DMS79 treated with DMSO at 0.1 percent for 48 hours (cell line): ENCODE measurements at regions not wholly inside any gene's neighbourhood (a gene's known extent, or its start where the extent isn't known, plus 50 kb on each side); places are given as distances from the start of the nearest gene placed in this dataset.

ENCODE experiments used
- DNase-seq: peaks from one replicate; lab custom pipeline; 2025; lab: John Stamatoyannopoulos, UW

DNA sequence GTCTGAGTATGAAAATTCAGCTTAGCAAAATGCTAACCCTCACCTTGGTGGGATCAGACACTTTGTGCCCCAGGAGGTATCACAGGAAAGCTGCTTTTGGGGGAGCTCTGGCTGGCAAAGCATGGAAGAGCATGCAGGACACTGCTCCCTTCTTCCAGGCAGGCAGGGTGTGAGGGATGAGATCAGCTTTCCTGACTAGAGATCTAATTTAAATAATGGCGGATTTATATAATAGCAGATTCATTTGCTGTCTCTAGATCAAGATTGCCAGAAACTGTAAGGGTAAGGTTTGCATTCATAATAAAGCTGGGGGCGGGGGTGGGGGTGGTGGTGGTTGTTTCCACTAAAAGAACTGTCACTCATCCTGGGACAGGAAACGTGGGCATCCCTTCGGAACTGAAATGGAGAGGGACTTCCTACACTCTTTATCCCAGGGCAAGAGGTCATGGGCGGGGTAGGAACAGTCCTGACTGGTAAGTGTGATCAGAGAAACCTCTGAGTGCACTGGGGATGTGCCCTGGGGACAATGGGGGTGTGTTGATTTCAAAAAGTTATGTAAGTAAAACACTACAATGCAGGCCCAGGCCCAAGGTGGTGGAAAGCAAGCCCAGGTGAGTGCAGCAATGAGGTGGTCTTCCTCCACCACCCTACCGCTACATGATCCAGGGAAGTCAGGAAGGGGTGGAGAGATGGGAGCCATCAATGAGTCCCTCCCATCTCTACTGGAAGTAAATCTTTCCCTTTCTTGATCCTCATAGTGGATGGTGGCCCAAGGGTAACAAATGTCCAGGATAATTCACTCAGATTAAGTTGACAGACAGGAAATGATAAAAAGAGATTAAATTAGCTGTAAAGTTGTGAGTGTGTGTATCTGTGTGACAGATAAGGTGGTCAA is 171.4 kb upstream of the SERPINE2 start:
- no peak for DNase-seq

DNA sequence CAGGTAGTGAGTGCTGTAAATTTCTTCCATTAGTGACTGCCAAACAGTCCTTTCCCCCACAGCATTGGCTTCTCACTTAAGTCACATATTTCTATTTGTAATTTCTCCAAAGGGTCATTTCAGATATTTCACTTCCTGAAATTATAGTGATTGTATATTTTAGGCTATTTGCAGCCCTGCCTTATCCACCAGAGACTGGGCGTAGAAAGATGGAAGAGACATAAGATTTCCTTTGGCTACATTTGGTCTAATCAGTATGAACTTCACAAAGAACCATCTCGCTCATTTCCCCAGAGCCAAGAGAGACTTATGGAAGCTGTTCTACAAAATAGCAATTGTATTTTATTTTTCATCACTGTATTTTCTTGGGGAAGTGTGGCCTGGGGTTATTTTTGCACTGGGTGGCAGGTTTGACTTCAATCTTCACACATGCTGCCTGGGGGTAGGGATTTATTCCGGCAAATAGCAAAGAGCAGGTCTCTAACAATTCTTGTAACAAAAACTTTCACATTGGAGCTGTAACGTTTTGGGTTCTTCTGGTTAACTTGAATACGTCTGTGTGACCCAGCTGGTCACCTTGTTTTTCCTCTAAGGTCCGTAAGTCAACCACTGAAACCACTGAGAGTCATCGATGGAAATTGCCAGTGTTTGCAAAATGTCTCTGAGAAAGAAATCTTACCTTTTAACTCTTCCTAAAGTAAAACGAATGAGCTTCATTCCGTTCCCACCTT is 170.6 kb upstream of the SERPINE2 start:
- DNase-seq = no peak

DNA sequence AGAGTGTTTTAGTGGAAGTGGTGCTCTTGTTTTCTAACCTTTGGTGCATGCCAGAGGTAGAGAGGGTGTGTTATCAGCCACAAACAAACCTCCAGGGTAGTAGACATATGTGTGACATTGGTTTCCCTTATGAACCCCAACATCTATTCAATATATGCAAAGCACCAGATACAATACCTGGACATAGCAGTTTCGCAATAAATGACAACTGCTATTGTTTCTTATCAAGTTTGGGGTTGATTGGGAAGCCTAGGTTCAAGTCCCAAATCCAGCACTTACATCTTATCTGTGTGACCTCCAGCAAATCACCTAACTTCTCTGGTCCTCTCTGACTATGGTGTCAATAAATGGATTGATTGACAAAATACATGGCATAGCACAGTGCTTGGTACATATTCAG is 169.4 kb upstream of the SERPINE2 start:
- DNase-seq = no peak

DNA sequence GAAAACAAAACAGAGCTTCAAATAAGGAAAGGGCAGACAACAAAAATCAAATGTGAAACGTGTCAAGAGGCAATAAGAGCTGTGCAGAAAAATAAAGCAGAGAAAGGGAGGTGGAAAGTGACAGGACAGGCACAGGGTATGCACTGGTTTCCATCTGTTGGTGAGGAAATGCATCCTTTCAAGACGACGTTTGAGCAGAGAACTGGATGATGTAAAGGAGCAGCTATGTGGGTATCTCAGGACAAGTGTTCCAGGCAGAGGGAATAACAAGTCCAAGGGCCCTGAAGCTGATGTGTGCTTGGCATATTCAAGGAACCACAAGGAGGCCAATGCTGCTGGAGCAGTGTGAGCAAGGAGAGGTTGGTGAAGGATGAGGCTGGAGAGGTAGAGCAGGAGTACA is 168.9 kb upstream of the SERPINE2 start:
- no peak for DNase-seq

DNA sequence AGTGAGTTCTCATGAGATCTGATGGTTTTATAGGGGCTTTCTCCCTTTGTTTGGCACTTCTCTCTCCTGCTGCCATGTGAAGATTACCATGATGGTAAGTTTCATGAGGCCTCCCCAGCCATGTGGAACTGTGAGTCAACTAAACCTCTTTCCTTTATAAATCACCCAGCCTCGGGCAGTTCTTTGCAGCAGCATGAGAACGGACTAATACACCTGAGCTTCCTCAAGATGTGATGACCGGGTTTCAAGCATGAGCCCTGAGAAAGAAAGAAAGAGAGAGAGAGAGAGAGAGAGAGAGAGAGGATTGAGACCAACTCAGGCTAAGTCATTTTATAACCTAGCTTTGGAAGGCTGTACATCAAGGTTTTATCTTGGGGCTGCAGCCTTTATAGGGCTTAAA is 167.7 kb upstream of the SERPINE2 start:
- no peak for DNase-seq

DNA sequence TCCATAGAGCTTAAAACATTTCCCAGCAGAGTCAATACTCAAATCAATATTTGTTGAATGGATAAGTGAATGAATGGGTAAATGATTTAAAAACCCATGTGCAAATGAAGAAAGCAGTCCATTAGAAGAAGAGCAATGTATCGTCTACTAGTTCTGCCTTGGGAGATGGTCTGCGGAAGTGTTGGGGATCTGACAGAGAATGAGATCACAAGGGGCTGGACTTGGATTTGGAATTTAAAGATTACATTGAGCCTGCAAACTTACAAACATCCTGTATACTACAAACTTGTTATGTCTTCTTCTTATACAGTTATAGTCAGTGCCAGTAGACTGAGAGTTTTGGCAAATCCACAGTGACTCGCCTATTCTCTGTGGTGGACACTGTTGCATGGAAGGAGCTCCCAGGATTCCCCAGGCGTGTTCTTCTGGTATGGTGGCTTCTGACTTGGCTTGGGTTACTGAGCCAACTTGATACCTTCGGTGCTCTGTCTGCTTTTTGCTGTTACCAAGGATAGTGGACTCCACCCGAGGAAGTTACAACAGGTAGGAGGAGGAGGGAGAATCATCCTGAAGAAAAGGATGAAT is 163.3 kb upstream of the SERPINE2 start:
- no peak for DNase-seq

DNA sequence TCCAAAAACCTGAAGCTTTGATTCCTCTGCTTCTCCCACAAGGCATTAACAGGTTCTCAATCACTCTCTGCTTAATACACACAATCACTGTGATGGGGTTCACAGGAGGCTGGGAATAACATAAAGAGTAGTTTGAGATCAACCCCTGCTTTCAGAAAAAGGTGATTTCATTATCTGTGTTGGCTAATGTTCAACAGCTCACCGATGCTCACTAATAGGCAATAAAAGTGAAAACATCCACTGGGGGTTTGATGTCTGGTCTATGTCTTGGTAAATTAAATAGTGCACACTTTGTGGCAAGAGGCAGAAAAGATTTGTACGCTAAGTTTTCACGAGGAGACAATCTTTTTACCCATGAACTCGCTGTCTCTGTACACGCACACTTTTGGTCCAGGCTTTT is 159.3 kb upstream of the SERPINE2 start:
- DNase-seq = no peak

DNA sequence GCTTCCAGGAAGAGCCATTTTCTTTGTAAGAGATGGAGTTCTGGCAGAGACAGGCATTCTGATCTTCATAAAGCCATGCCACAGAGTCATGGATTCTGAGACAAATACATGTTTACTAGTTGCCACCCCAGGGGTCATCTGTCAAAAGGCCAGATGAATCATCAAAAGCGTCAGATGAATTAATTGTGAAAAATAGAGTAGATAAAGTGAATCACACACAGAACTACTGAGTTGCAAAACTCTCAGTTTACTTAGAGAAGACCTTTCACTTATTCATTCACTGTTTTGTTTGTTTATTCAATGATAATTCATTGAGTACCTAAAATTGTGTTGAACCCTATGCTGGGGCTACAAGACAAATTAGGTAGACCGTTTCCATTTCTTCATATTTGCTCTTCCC is 157.7 kb upstream of the SERPINE2 start:
- no peak for DNase-seq

DNA sequence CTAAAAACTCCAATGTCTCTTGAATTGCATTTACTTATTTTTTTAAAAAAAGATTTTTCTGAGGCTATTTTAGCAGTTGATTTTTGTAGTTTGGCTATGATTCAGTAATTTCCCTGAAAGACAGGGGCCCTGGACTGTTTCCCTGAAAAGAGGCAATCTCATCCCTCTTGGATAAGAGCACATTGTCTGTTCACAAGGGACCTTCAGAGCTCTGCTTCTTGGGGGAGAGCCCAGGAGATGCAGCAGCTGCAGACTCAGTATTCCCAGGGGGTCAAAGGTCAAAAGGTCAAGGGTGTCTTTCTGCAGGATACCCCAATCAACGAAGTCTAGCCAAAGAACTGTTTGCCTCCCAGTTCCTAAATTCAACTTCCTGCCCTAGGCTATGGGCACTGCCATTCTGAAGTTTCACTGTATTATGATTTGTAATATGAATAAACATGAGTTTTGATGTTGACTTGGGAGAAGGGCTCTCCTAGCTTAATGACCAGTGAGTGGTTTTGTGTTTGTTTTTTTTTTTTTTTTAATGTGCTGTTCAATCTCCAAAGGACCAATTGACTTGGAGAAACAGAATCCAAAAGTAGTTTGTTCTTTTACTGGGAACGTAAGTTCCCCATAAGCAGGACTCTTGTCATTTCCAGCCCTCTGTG is 157.0 kb upstream of the SERPINE2 start:
- DNase-seq = no peak

DNA sequence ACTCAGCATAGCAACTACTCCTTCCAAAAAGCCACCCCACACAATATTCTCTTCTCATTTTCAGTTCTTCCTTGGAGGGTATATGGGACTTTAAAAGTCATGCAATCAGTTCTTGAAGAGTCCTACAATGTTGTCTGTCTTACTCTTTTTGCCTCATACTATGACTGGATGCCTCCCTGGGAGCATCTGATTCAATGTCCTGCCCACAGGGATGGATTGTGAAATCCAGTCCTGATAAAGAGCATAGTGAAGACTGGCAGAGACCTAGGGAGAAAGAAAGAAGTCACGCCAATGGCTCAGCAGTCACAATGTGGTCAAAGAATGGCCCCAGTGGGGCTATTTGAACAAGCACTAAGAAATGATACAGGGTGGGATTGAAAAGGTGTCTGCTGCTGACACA is 155.1 kb upstream of the SERPINE2 start:
- no peak for DNase-seq

DNA sequence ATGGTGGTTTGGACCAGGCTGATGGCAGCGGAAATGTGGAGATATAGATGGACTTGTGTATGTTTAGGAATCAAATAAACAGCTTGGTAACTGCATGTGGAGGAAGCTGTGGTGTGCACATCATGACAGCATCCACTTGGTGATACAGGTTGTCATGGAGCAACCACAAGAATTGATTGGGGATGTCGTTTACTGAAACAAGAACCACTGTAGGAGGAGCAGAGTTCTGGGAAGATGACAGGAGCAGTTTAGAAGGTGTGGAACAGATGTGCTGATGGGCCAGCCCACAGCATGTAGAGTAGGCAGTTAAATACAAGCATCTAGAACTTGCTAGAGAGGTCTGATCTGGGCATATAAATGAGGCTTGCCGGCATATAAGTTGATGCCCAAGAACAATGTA is 152.4 kb upstream of the SERPINE2 start:
- DNase-seq = no peak

DNA sequence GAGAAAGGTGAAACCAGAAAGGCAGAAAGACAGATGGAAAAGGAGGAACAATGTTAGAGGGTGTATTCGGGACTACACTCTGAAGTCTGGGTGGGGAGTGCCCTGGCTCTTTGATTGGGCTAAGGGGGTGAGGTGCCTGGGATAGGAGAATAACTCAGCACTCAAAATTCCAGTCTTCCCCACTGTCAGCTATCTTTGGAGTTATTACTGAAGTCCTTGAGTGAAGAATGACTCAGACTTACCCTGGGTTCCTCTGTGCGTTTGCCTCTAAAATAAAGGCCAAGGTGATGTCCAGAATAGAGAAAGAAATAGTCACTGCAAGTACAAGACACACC is 151.8 kb upstream of the SERPINE2 start:
- no peak for DNase-seq

DNA sequence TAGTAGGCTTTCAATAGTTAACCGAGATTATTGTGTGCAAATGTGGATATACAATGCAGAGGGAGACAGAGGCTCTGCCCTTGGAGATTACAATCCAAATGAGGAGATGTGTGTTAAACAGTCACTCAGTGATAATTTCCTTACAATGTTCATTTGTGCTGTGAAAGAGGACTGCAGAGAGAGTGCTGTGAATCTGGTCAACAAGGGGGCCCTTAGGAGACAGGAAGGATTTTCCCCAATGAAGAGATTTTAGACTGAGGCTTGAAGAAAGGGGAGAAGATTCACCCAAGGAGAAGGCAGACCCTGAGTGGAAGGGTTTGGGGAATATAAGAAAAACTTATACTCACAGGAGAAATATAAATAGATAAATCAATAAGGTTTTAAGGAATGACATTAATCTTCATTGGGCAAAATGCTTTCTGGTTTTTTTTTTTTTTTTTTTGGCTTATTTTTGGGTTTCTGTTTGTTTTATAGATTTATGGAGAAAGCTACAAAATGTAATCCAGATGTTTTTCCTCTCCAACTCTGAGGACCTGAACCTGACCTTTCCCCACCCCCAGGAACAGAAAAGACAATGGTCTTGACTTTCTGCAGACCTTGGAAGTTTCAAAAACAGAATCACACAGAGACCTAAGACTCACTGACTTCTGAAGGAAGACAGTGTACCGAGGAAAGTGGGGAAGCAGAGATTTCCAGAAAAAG is 151.3 kb upstream of the SERPINE2 start:
- no peak for DNase-seq

DNA sequence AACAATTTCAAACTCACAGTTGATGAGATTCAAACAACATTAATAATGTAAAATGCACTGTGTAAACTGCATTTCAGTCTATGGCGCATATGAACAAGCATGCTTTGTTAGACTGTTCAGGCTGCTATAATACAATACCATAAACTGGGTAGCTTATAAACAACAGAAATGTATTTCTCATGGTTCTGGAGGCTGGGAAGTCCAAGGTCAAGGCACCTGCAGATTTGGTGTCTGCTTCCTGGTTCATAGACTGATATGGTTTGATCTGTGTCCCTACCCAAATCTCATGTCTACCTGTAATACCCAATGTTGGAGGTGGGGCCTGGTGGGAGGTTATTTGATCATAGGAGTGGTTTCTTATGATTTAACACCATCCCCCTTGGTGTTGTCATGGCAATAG is 148.1 kb upstream of the SERPINE2 start:
- no peak for DNase-seq

DNA sequence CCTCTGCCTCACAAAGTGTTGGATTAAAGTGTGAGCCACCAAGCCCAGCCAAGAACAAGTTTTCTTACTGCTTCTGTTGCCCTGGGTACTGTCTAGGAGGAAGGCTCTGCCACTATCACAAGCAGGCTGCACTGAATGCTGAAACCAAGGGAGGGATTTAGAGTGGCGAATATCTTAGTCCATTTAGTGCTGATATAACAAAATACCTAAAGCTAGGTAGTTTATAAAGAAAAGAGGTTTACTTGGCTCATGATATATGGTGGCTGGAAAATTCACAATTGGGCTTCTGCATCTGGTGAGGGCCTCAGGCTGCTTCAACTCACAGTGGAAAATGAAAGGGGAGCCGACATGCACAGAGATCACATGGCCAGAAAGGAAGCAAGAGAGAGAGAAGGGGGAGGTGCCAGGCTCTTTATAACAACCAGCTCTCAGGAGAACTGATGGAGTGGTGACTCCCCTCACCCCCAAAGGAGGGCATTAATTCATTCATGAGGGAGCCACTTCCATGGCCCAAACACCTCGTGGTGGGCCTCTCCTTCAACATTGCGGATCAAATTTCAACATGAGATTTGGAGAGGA is 146.0 kb upstream of the SERPINE2 start:
- no peak for DNase-seq

DNA sequence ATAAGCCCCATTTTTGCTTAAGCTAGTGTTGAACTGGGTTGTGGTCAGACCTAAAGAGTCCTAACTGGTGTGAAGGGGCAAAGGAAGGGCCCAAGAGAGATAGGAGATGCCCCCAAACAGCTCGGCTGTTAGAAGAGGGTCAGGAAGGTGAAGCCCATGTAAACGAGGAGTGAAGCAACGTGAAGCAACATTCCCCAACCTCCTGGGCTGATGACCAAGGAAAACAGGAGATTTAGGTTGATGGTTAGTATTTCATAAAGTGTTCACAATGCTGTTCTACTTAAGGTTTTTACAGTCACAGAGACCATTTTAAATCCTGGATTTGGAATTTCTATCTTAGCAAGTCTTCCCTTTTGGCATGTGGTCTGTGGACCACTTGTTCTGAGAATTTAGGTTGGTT is 144.0 kb upstream of the SERPINE2 start:
- DNase-seq = no peak

DNA sequence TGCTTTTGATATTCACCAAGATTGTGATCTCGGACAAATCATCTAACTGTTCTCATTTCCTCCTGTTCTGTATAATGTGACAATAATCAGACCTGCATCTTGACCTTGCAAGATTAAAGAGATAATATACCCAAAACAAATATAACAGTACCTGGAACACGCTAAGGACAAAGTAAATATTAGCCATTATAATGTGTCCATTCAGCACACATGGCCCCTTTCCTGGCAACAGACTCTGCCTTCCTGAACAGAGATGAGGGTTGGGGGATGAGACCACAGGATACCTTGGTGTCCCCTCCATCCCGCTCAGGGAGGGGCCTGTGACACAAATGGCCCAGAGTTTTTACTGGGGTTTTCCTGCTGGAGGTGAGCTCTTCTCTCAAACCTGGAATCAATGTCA is 143.4 kb upstream of the SERPINE2 start:
- no peak for DNase-seq

DNA sequence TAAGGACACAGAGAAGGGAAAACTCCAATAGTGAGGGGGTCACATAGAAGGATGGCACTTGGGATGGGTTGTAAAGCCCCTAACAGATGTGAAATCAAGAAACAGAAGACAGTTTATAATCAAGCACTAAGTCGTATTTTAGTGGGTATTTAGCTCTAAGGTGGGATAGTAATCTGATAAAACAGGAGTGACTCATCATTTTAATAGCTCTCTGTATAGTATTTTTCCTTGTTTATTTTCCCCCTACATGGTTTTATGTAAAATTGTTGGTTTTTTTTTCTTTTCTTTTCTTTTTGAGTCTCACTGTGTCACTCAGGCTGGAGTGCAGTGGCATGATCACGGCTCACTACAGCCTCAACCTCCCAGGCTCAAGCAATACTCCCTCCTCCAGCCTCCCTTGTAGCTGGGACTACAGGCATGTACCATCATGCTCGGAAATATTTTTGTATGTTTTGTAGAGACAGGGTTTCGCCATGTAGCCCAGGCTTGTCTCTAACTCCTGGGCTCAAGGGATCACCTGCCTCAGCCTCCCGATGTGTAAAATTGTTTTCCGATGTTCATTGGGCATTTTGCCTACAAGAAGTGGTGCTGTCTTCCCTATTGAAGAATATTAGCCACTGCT is 142.6 kb upstream of the SERPINE2 start:
- no peak for DNase-seq

DNA sequence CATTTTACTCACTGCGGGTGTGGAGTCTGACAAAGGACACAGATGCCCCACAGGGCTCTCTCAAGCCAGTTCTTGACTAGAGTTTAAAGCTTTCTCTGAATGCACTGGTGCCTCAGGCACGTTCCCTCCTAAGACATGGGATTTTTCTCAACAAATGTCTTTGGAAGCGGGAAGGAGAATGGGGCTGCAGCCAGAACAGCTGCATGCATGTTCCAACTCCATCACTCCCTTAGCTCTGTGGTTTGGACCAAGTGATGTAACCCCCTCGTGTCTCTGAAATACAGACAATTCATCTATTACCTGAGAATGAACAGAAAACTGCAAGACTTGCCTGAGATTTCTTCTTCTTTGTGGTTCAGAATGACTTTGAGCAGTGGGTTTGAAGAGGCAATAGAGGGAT is 141.7 kb upstream of the SERPINE2 start:
- no peak for DNase-seq

DNA sequence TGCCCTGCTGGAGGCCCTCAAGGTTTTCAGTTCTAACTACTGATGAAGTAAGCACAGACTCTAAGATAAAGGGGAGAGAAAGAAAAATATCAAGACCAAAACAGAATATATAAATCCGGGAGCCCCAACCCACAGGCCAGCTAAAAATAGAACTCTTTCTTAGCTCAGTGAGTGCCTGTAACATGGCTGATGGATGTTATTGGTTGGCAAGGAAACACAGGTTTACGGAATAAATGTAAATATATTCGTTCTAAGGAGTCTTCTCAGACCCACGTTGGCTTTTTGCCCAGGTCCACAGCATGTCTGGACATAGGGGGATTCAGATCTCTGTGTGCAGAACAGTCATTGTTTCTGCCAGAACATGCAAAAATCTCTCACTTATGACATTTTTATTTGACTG is 139.0 kb upstream of the SERPINE2 start:
- no peak for DNase-seq

DNA sequence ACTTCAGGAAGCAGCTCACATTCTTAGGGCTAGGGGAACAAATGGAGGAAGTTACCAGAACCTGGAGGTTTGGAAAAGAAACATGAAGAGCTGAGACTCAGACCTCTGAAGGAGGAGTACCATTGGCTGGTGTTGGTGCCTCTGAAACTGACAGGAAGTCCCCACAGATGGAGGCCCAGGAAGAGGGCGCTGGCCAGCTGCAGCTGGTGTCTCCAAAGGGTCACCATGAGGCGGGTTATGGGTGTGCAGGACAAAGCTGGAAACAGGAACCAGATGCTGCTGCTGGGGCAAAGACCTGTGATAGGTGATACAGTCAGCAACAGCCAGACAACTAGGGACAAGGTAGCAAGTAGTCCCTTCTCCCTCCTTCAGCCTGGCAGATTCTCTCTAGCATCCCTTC is 136.5 kb upstream of the SERPINE2 start:
- no peak for DNase-seq
